HG03432 (cell line): ENCODE measurements at regions not wholly inside any gene's neighbourhood (a gene's known extent, or its start where the extent isn't known, plus 50 kb on each side); places are given as distances from the start of the nearest gene placed in this dataset.

ENCODE experiments used
- ATAC-seq: cut with Tn5 transposase; IDR thresholded peaks from one replicate; pipeline ENCODE4 v1.9.1; 2021; ENCODE audit warnings: mild to moderate bottlenecking, moderate library complexity; ENCODE audit not compliant: unreplicated experiment

- ATAC-seq, result no peak
These were observed 1238.0 kb downstream of the EPHA7 start for GRCh38 chr6:92181347-92181746.

DNA sequence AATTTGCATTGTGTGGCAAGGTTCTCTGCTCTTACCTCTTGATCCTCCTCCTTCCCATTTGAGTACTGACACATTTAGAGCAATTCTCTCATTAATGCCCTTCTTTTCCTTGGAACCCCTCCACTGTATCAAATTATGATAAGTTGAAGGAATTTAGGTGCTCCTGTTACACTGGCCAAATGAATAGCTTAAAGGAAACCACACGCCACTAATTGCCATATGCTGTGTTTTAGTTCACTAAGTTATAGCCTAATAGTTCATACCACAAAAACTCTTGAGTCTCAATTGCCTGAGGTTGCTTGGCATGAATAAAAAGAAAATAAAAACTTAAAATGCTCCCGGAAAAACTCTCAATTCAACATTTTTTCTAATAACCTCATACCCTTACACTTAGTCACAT is 1239.3 kb downstream of the EPHA7 start:
- ATAC-seq, result no peak

GRCh38 chr6:92176666-92177065 is 1242.7 kb downstream of the EPHA7 start:
- no peak for ATAC-seq

DNA sequence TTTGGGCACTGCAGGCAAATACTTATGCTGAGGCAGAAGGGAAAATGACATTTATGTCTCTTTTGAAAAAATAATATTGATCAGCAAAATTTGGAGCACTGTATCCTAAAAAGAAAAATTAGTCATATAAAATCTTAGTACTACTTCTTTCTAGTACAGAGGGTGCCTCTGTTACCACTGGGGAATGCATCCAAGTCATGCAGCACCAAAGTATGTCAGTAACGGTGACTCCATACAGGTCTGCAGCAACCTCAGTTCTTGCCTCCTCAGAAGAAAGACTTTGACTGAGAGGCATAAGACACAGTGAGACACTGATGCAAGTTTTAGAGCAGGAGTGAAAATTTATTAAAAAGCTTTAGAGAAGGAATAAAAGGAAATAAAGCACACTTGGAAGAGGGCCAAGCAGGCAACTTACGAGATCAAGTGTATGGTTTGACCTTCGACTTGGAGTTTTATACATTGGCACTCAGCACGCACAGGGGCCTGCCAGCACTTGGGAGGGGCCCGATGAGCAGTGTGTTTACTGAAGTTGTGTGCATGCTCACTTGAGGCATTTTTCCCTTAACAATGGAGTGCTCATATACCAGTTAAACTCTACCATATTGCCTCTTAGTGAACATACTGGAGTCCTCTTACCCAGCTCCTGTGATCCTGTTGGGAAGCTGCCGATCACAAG is 1244.8 kb downstream of the EPHA7 start:
- ATAC-seq, result no peak

- ATAC-seq, result no peak
These were observed 1249.9 kb downstream of the EPHA7 start for GRCh38 chr6:92169506-92169905.

DNA sequence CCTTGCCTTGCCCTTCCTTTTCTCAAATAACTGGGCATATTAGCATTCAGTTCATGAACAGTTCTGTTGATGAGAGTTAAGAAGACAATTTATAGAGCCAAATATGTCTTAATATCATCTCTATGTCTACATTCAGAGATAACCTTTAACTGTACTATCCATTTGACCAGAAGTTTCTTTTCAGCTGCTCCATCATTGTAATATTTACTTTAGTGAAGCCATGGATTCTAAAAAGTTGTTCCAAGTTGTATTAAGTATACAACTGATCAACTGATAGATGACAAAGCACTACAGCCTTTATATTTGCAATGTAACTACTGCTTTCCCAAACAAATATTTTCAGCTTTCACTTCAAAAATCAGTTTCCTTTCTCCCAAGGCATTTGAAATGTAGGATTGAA is 1252.7 kb downstream of the EPHA7 start:
- ATAC-seq, result no peak

- no peak for ATAC-seq
These were observed 1257.4 kb downstream of the EPHA7 start for GRCh38 chr6:92161953-92162352.

- no peak for ATAC-seq
These were observed 1259.1 kb downstream of the EPHA7 start for GRCh38 chr6:92160226-92160625.

- ATAC-seq, result no peak
These were observed 1260.3 kb downstream of the EPHA7 start for GRCh38 chr6:92159046-92159445.

- ATAC-seq, result no peak
These were observed 1268.8 kb downstream of the EPHA7 start for GRCh38 chr6:92150553-92150952.

GRCh38 chr6:92147246-92147645 is 1272.1 kb downstream of the EPHA7 start:
- no peak for ATAC-seq

GRCh38 chr6:92139601-92140000 is 1279.8 kb downstream of the EPHA7 start:
- ATAC-seq, result no peak

GRCh38 chr6:92132957-92133356 is 1286.4 kb downstream of the EPHA7 start:
- no peak for ATAC-seq

DNA sequence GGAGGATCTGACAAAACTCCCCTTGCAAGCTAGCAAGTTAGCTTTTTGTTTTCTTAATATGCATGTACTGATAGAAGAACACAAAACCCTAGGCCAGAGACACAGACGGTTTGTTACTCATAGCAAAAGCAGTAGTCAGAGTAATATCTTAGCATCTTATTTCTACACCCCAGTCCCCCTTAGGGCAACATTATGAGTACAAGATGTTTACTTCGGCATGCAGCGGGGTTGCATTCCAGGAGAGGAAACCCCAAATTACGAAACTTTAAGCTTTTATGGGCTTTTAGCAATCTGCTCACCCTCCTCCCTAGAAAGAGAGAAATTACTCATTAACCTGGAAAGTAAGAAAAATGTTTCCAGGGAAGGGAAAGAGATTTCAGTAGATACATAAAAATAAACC is 1286.9 kb downstream of the EPHA7 start:
- no peak for ATAC-seq

- ATAC-seq, result no peak
These were observed 1288.4 kb downstream of the EPHA7 start for GRCh38 chr6:92130944-92131343.

DNA sequence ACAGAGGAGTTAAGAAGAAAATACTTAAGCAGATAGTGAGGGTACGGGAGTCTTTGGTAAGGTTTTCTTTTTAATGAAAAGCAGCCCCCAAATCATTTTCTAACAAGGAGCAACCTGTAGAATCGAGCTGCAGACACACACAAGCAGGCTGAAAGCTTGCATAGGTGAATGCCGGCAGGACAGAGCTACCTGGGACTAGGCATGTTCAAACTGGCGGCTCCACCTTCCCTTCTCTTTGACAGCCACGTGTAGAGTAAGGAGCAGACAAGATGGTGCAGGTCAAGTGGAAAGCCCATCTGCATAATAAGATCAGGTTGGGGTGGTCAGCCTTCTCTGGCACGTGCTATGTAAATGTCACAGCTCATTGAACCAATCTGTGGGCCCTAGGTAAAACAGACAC is 1292.4 kb downstream of the EPHA7 start:
- ATAC-seq, result no peak

DNA sequence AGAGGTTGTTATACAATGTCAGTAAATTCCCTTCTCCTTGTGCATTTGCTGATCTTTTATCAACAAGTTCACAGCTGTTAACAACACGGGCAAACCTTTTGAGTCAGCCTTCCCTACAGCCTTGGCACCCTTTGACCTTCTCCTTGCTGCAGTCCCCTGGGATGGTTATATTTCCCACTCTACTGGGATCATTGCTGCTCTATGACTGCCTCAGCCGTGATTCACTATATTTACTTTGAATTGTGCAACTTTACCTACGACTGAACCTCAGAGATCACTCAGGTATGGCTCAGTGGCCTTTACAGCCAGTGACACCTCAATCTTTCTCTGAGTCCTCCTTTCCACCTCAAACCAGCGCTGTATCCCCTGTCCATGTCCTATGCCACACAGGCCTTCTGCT is 1293.3 kb downstream of the EPHA7 start:
- ATAC-seq, result no peak

- ATAC-seq, result no peak
These were observed 1293.7 kb downstream of the EPHA7 start for GRCh38 chr6:92125681-92126080.

- no peak for ATAC-seq
These were observed 1295.1 kb downstream of the EPHA7 start for GRCh38 chr6:92124200-92124651.

- ATAC-seq, result no peak
These were observed 1296.6 kb downstream of the EPHA7 start for GRCh38 chr6:92122746-92123145.

DNA sequence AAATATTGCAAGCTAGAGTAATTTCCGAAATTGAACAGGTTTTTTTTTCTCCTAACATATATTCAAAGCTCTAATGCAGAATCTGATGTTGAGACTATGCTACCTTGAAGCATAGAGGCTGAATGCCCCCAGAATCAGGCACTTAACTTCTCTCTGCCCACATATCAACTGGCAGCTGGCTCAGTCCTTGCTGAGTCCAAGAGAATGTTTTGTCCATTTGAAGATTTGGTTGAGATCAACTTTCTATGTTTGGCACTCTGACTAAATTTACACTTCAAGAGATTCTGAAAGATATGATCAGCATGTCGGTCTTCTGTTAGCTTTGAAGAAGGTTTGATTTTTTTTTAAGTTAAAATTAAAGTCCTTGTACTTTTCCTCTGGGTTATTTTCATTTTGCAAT is 1298.1 kb downstream of the EPHA7 start:
- ATAC-seq, result no peak

GRCh38 chr6:92117800-92118199 is 1301.6 kb downstream of the EPHA7 start:
- no peak for ATAC-seq

DNA sequence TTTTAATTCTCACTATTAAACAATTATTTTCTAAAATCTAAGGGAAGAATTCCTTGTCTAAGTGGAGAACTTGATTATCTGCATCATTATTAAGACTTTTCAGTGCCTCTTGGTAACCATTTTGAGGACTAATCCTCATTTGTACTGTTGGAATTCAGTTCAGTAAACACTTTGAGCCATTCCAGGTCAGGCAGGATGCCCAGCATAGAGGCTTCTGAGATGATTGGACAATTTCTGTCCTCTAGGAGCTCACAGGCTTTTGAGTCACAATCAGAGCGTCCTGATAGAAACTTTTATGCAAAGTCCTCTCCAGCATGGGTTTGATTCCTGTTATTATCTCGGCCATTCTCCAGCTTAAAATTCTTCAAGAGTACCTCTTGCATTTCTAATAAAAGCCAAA is 1304.6 kb downstream of the EPHA7 start:
- no peak for ATAC-seq
